Nephron (organoid): ENCODE measurements at regions not wholly inside any gene's neighbourhood (a gene's known extent, or its start where the extent isn't known, plus 50 kb on each side); places are given as distances from the start of the nearest gene placed in this dataset.

Experiments used
- H3K27ac Mint-ChIP-seq, 3 experiments: 2 replicates each; pipeline ENCODE4 v1.8.0; 2020; ENCODE audit warnings: mixed read lengths in 3 of 3, mild to moderate bottlenecking in 2 of 3, moderate library complexity in 1 of 3
- H3K27me3 Mint-ChIP-seq: 2 replicates; pipeline ENCODE4 v1.8.0; 2021; ENCODE audit warnings: low read depth, mild to moderate bottlenecking, moderate library complexity, mixed read lengths
- H3K36me3 Mint-ChIP-seq: 2 replicates; pipeline ENCODE4 v1.8.0; 2020; ENCODE audit warnings: low read depth, mixed read lengths
- H3K4me1 Mint-ChIP-seq: 2 replicates; pipeline ENCODE4 v1.8.0; 2020; ENCODE audit warnings: mixed read lengths
- H3K4me3 Mint-ChIP-seq, 3 experiments: 2 replicates each; pipeline ENCODE4 v1.8.0; 2020; ENCODE audit warnings: mild to moderate bottlenecking in 3 of 3, mixed read lengths in 3 of 3, moderate library complexity in 2 of 3
- H3K9me3 Mint-ChIP-seq: 2 replicates; pipeline ENCODE4 v1.8.0; 2020; ENCODE audit warnings: mixed read lengths
- CTCF ChIP-seq, 3 experiments: fragments of 200-600 bp; sonication (generic); IDR thresholded peaks; one replicate each; pipeline ENCODE4 v1.5.0; 2021; ENCODE audit warnings: antibody characterized with exemption in 3 of 3; ENCODE audit not compliant: unreplicated experiment in 3 of 3

GRCh38 chr3:101962055-101962454 is 112.7 kb downstream of the NFKBIZ start:
- H3K9me3 Mint-ChIP-seq = peaks cover 7% of the 10 kb centered on the region
- H3K36me3 Mint-ChIP-seq = no peaks in the 10 kb centered on the region
- no peak overlapping the region for H3K4me3 Mint-ChIP-seq
- TF ChIP-seq CTCF (IDR thresholded peaks at IDR 0.05; ENCODE audit: unreplicated experiment in 3 of 3) = no peak
- H3K4me1 Mint-ChIP-seq = no peaks in the 10 kb centered on the region
- no peak overlapping the region for H3K27ac Mint-ChIP-seq
- H3K27me3 Mint-ChIP-seq = no peaks in the 10 kb centered on the region

GRCh38 chr3:101963902-101964362 is 114.6 kb downstream of the NFKBIZ start:
- peaks cover 14% of the 10 kb centered on the region for H3K9me3 Mint-ChIP-seq
- H3K36me3 Mint-ChIP-seq = no peaks in the 10 kb centered on the region
- no peak overlapping the region for H3K4me3 Mint-ChIP-seq
- TF ChIP-seq CTCF (IDR thresholded peaks at IDR 0.05; ENCODE audit: unreplicated experiment in 3 of 3) = no peak
- no peaks in the 10 kb centered on the region for H3K27me3 Mint-ChIP-seq
- no peaks in the 10 kb centered on the region for H3K4me1 Mint-ChIP-seq
- H3K27ac Mint-ChIP-seq = no peak overlapping the region

GRCh38 chr3:101964861-101965260 is 115.5 kb downstream of the NFKBIZ start:
- Mint-ChIP-seq H3K4me3 (no peak overlapping the region), H3K27me3 (no peaks in the 10 kb centered on the region), H3K36me3 (no peaks in the 10 kb centered on the region), H3K27ac (no peak overlapping the region), H3K4me1 (no peaks in the 10 kb centered on the region), H3K9me3 (peaks cover 14% of the 10 kb centered on the region)
- no peak for TF ChIP-seq CTCF (IDR thresholded peaks at IDR 0.05; ENCODE audit: unreplicated experiment in 3 of 3)

- Mint-ChIP-seq H3K27ac (no peak overlapping the region), H3K4me3 (no peak overlapping the region), H3K36me3 (no peaks in the 10 kb centered on the region), H3K27me3 (no peaks in the 10 kb centered on the region), H3K9me3 (peaks cover 15% of the 10 kb centered on the region), H3K4me1 (no peaks in the 10 kb centered on the region)
- no peak for TF ChIP-seq CTCF (IDR thresholded peaks at IDR 0.05; ENCODE audit: unreplicated experiment in 3 of 3)
Measured at GRCh38 chr3:101966226-101966625, 116.9 kb downstream of the NFKBIZ start.

GRCh38 chr3:101970212-101970611 is 120.9 kb downstream of the NFKBIZ start:
- no peaks in the 10 kb centered on the region for H3K36me3 Mint-ChIP-seq
- no peak for TF ChIP-seq CTCF (IDR thresholded peaks at IDR 0.05; ENCODE audit: unreplicated experiment in 3 of 3)
- no peak overlapping the region for H3K27ac Mint-ChIP-seq
- peaks cover 10% of the 10 kb centered on the region for H3K9me3 Mint-ChIP-seq
- H3K4me1 Mint-ChIP-seq = no peaks in the 10 kb centered on the region
- no peaks in the 10 kb centered on the region for H3K27me3 Mint-ChIP-seq
- H3K4me3 Mint-ChIP-seq = no peak overlapping the region

- Mint-ChIP-seq H3K4me3 (no peak overlapping the region), H3K36me3 (no peaks in the 10 kb centered on the region), H3K9me3 (peaks cover 10% of the 10 kb centered on the region), H3K4me1 (no peaks in the 10 kb centered on the region), H3K27ac (no peak overlapping the region), H3K27me3 (no peaks in the 10 kb centered on the region)
- TF ChIP-seq CTCF (IDR thresholded peaks at IDR 0.05; ENCODE audit: unreplicated experiment in 3 of 3) = no peak
Measured at GRCh38 chr3:101970905-101971304, 121.6 kb downstream of the NFKBIZ start.
